Progenitor cell of endocrine pancreas (in vitro differentiated cells): ENCODE measurements at regions not wholly inside any gene's neighbourhood (a gene's known extent, or its start where the extent isn't known, plus 50 kb on each side); places are given as distances from the start of the nearest gene placed in this dataset.

Source experiments
- DNase-seq: peaks from one replicate; pipeline ENCODE4 v3.0.0; 2021; ENCODE audit warnings: low spot score; ENCODE audit not compliant: unreplicated experiment
- H3K27ac Mint-ChIP-seq: 2 replicates; pipeline ENCODE4 v1.8.0; 2021; ENCODE audit warnings: mild to moderate bottlenecking, moderate library complexity, mixed read lengths
- H3K27me3 Mint-ChIP-seq: 2 replicates; pipeline ENCODE4 v1.8.0; 2021; ENCODE audit warnings: mixed read lengths
- H3K36me3 Mint-ChIP-seq: 2 replicates; pipeline ENCODE4 v1.8.0; 2022; ENCODE audit warnings: mixed read lengths; ENCODE audit not compliant: insufficient read depth
- H3K4me1 Mint-ChIP-seq: 2 replicates; pipeline ENCODE4 v1.8.0; 2021; ENCODE audit warnings: low read depth, mixed read lengths
- H3K4me3 Mint-ChIP-seq: 2 replicates; pipeline ENCODE4 v1.8.0; 2021; ENCODE audit warnings: low read depth, mild to moderate bottlenecking, moderate library complexity, mixed read lengths
- H3K9me3 Mint-ChIP-seq: 2 replicates; pipeline ENCODE4 v1.8.0; 2021; ENCODE audit warnings: low read depth, mixed read lengths
- CTCF ChIP-seq: fragments of 200-600 bp; sonication (generic); IDR thresholded peaks from one replicate; pipeline ENCODE4 v1.5.0; 2021; ENCODE audit warnings: antibody characterized with exemption, mild to moderate bottlenecking; ENCODE audit not compliant: unreplicated experiment

DNA sequence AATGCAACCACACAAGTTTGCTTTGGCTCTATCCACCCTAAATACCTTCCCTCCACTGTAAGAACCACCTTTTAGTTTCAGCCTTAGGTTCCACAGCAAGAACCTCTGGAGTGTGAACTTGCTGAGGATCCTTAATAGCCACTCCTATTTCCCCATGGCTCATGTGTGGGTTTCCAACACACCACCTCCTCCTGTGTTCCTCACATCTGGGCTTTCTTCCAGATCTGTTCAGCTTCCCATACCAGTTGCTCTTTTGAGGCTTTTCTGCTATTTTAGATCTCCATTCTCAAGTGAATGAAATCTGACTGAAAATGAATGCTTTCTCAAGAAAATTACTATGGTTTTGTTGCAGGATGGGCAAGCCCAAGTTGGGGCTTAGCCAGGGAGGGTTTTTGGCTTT is 104.8 kb upstream of the MIR17HG start:
- TF ChIP-seq CTCF = no peak
- no peaks in the 10 kb centered on the region for H3K36me3 Mint-ChIP-seq
- H3K27me3 Mint-ChIP-seq = no peaks in the 10 kb centered on the region
- peaks cover 10% of the 10 kb centered on the region for H3K4me1 Mint-ChIP-seq
- no peak overlapping the region for H3K4me3 Mint-ChIP-seq
- peaks cover 5% of the 10 kb centered on the region for H3K9me3 Mint-ChIP-seq
- no peak for DNase-seq
- no peak overlapping the region for H3K27ac Mint-ChIP-seq

DNA sequence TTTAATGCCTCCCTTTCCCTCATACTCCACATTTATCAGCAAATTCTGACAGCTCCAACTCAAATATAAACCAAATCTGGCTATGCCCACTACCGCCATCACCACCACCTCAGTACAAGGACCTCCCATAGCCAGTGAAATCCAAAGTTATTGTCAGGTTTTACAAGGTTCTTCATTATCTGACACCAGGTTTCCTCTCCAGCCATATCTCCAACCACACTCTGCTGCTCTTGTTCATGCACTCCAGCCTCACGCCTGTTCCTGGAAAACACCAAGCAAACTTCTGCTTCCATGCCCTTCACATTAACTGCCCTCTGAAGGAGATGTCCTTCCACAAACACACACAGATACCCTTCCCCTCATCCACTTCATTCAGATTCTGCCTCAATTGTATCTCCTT is 102.2 kb upstream of the MIR17HG start:
- Mint-ChIP-seq H3K9me3 (peaks cover 5% of the 10 kb centered on the region), H3K27ac (no peak overlapping the region), H3K4me1 (peaks cover 11% of the 10 kb centered on the region), H3K27me3 (no peaks in the 10 kb centered on the region), H3K36me3 (no peaks in the 10 kb centered on the region), H3K4me3 (no peak overlapping the region)
- no peak for TF ChIP-seq CTCF
- no peak for DNase-seq

DNA sequence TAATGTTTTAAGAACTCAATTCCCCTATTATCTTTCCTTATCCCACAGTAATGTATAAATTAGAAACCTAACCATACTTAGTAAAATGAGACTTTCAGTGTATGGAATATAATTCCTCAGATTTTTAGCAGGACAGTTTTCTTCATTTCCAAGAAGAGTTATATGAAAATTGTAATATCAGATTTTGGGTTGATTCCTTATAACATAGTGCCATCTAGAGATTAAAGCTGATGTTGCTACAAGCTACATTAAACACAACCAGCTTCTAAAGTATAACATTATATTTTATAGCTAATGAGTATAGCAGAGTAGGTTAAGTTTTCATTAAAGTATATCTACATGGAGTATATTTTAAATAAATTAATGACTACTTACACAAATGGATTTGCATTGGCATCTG is 99.7 kb upstream of the MIR17HG start:
- no peak overlapping the region for H3K27ac Mint-ChIP-seq

DNA sequence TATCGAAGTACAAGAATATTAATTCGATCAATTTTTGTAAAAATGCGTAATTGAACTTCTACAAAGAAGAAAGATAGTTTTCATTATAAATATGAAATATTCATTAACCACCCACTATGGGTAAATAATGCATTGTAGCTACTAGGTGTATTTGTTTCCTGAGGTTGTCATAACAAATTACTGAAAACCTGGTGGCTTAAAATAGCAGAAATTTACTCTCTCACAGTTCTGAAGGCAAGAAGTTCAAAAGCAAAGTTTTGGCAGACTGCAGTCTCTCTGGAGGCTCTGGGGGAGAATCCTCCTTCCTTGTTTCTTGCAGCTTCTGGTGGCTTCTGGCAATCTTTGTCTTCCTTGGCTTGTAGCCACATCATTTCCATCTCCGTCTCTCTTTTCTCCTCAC is 99.2 kb upstream of the MIR17HG start:
- TF ChIP-seq CTCF = no peak
- H3K36me3 Mint-ChIP-seq = no peaks in the 10 kb centered on the region
- peaks cover 11% of the 10 kb centered on the region for H3K4me1 Mint-ChIP-seq
- no peak for DNase-seq
- H3K27ac Mint-ChIP-seq = no peak overlapping the region
- H3K27me3 Mint-ChIP-seq = no peaks in the 10 kb centered on the region
- no peaks in the 10 kb centered on the region for H3K9me3 Mint-ChIP-seq
- no peak overlapping the region for H3K4me3 Mint-ChIP-seq

More for the DNA sequence above, 99.7 kb upstream of the MIR17HG start:
- no peak for DNase-seq
- peak; percentile 60 for TF ChIP-seq CTCF
- no peaks in the 10 kb centered on the region for H3K36me3 Mint-ChIP-seq
- peaks cover 3% of the 10 kb centered on the region for H3K9me3 Mint-ChIP-seq
- H3K4me1 Mint-ChIP-seq = peaks cover 11% of the 10 kb centered on the region
- H3K4me3 Mint-ChIP-seq = no peak overlapping the region
- no peaks in the 10 kb centered on the region for H3K27me3 Mint-ChIP-seq

GRCh38 chr13:91249370-91249769 is 98.1 kb upstream of the MIR17HG start:
- Mint-ChIP-seq H3K4me1 (peaks cover 11% of the 10 kb centered on the region), H3K4me3 (no peak overlapping the region), H3K27ac (no peak overlapping the region), H3K36me3 (no peaks in the 10 kb centered on the region), H3K9me3 (no peaks in the 10 kb centered on the region), H3K27me3 (no peaks in the 10 kb centered on the region)
- no peak for DNase-seq
- no peak for TF ChIP-seq CTCF
